GM12878 (cell line): ENCODE measurements at regions not wholly inside any gene's neighbourhood (a gene's known extent, or its start where the extent isn't known, plus 50 kb on each side); places are given as distances from the start of the nearest gene placed in this dataset.

Experiments
- ATAC-seq: fragments of 200-7000 bp; cut with Tn5 transposase; 3 replicates; pipeline ENCODE4 v1.9.1; 2020; ENCODE audit warnings: mild to moderate bottlenecking, moderate library complexity
- BruUV-seq: library from RNA; stranded (reverse); fragments of 400-500 nt; replicated peaks from 2 replicates; lab custom pipeline; 2021; lab: Mats Ljungman, UMichigan
- CTCF ChIA-PET: fragments of 300-600 bp; sonication (Branson Sonifier 250); formaldehyde crosslinking; extraction: SDS; loops from one replicate; lab custom pipeline; 2021; ENCODE audit warnings: inconsistent platforms; lab: Yijun Ruan, JAX
- POLR2A ChIA-PET: fragments of 350-600 bp; formaldehyde crosslinking; extraction: SDS; loops from one replicate; lab custom pipeline; 2021; ENCODE audit warnings: inconsistent platforms; lab: Charles Lee
- RAD21 ChIA-PET: fragments of 300-600 bp; sonication (Branson Sonifier 250); formaldehyde crosslinking; loops from one replicate; lab custom pipeline; 2023; ENCODE audit warnings: antibody characterized with exemption; ENCODE audit not compliant: unreplicated experiment; lab: Charles Lee
- SMC1A ChIA-PET: fragments of 300-600 bp; sonication (Branson Sonifier 250); formaldehyde crosslinking; loops from one replicate; lab custom pipeline; 2023; ENCODE audit not compliant: unreplicated experiment, uncharacterized antibody; lab: Charles Lee
- DNase-seq: peaks from one replicate; pipeline ENCODE4 v3.0.0-alpha.2; 2011; ENCODE audit warnings: low read depth, low spot score
- FAIRE-seq: peaks from 3 replicates; lab custom pipeline; 2011; peaks lifted over from hg19 to GRCh38; lab: Jason Lieb, UNC
- H2AFZ ChIP-seq: 2 replicates; pipeline ENCODE4 v1.6.0; 2011; ENCODE audit warnings: low read depth, low read length, control low read depth; ENCODE audit not compliant: control insufficient read depth
- H3K27ac ChIP-seq: 2 replicates; pipeline ENCODE4 v1.5.1; 2011; ENCODE audit warnings: control low read depth; ENCODE audit not compliant: control insufficient read depth, insufficient read depth
- H3K27me3 ChIP-seq, 2 experiments: replicated peaks in 1 of 2; 2 replicates each; pipeline versions ENCODE4 v1.6.0 to v1.6.1; 2011; ENCODE audit warnings: low read length in 1 of 2; ENCODE audit not compliant: control insufficient read depth in 2 of 2, insufficient read depth in 2 of 2
- H3K36me3 ChIP-seq, 2 experiments: 2 replicates each; pipeline ENCODE4 v1.5.1; 2011; ENCODE audit warnings: low read length in 1 of 2; ENCODE audit not compliant: control insufficient read depth in 2 of 2, insufficient read depth in 2 of 2
- H3K4me1 ChIP-seq: 2 replicates; pipeline ENCODE4 v1.6.1; 2011; ENCODE audit warnings: mild to moderate bottlenecking, low read length, moderate library complexity, mixed read lengths; ENCODE audit not compliant: control insufficient read depth, insufficient read depth
- H3K4me2 ChIP-seq: 2 replicates; pipeline ENCODE4 v1.6.0; 2011; ENCODE audit warnings: control low read depth; ENCODE audit not compliant: control insufficient read depth, insufficient read depth
- H3K4me3 ChIP-seq: fragments of 200-600 bp; sonication (generic); 2 replicates; pipeline ENCODE4 v1.5.1; 2016
- H3K79me2 ChIP-seq: 2 replicates; pipeline ENCODE4 v1.6.0; 2011; ENCODE audit warnings: low read length; ENCODE audit not compliant: control insufficient read depth, insufficient read depth
- H3K9ac ChIP-seq: 2 replicates; pipeline ENCODE4 v1.8.0; 2011; ENCODE audit warnings: low read length, control low read depth, mixed read lengths; ENCODE audit not compliant: control insufficient read depth, insufficient read depth
- H3K9me3 ChIP-seq: replicated peaks from 3 replicates; pipeline ENCODE4 v1.5.1; 2011; ENCODE audit warnings: mild to moderate bottlenecking, low read length; ENCODE audit not compliant: control insufficient read depth, insufficient read depth
- H4K20me1 ChIP-seq: 2 replicates; pipeline ENCODE4 v1.6.0; 2011; ENCODE audit not compliant: control insufficient read depth, insufficient read depth
- ATF7 ChIP-seq: fragments of 450-650 bp; IDR thresholded peaks from 2 replicates; pipeline ENCODE4 v1.6.1; 2016; ENCODE audit warnings: low read depth, mild to moderate bottlenecking
- CBX5 ChIP-seq: sonication (generic); IDR thresholded peaks from 2 replicates; pipeline ENCODE4 v1.6.1; 2016; ENCODE audit warnings: low read depth, moderate library complexity, mild to moderate bottlenecking, inconsistent platforms
- E2F4 ChIP-seq: IDR thresholded peaks from 2 replicates; pipeline ENCODE4 v1.6.1; 2012; ENCODE audit warnings: low read depth, low read length, improper control_type of control experiment
- FOXK2 ChIP-seq: fragments of 450-650 bp; IDR thresholded peaks from 2 replicates; pipeline ENCODE4 v1.6.1; 2017; ENCODE audit warnings: mild to moderate bottlenecking, moderate library complexity
- IRF4 ChIP-seq: IDR thresholded peaks from 2 replicates; pipeline ENCODE4 v1.6.1; 2011; ENCODE audit warnings: low read depth, low read length
- MTA2 ChIP-seq: fragments of 450-650 bp; IDR thresholded peaks from 2 replicates; pipeline ENCODE4 v1.6.1; 2016; ENCODE audit warnings: low read depth, mild to moderate bottlenecking, moderate library complexity
- MTA3 ChIP-seq: IDR thresholded peaks from 2 replicates; pipeline ENCODE4 v1.6.1; 2012; ENCODE audit warnings: low read length, inconsistent platforms, borderline replicate concordance
- NFYA ChIP-seq: IDR thresholded peaks from 2 replicates; pipeline ENCODE4 v1.6.1; 2011; ENCODE audit warnings: low read depth, mild to moderate bottlenecking, low read length, improper control_type of control experiment, borderline replicate concordance
- NKRF ChIP-seq: fragments of 450-650 bp; conservative IDR thresholded peaks from 2 replicates; pipeline ENCODE4 v1.6.1; 2017; ENCODE audit warnings: mild to moderate bottlenecking, moderate library complexity
- NR2F1 ChIP-seq: fragments of 450-650 bp; conservative IDR thresholded peaks from 2 replicates; pipeline ENCODE4 v1.6.1; 2017; ENCODE audit warnings: mild to moderate bottlenecking
- PML ChIP-seq: IDR thresholded peaks from 2 replicates; pipeline ENCODE4 v1.6.1; 2012; ENCODE audit warnings: low read length, inconsistent platforms
- RAD51 ChIP-seq: fragments of 450-650 bp; IDR thresholded peaks from 2 replicates; pipeline ENCODE4 v1.6.1; 2016; ENCODE audit warnings: moderate library complexity, mild to moderate bottlenecking, inconsistent platforms
- RB1 ChIP-seq: fragments of 450-650 bp; formaldehyde crosslinking; IDR thresholded peaks from 2 replicates; pipeline ENCODE4 v1.6.1; 2017; ENCODE audit warnings: mild to moderate bottlenecking, borderline replicate concordance
- RELB ChIP-seq: fragments of 450-650 bp; IDR thresholded peaks from 2 replicates; pipeline ENCODE4 v1.6.1; 2017; ENCODE audit warnings: low read depth, mild to moderate bottlenecking, moderate library complexity
- SMAD1 ChIP-seq: fragments of 450-650 bp; IDR thresholded peaks from 2 replicates; pipeline ENCODE4 v1.6.1; 2018; ENCODE audit warnings: mild to moderate bottlenecking, low read depth; ENCODE audit not compliant: partially characterized antibody
- SUZ12 ChIP-seq: fragments of 200-600 bp; sonication (generic); IDR thresholded peaks from one replicate; pipeline ENCODE4 v1.6.1; 2018; ENCODE audit warnings: antibody characterized with exemption, mild to moderate bottlenecking; ENCODE audit not compliant: unreplicated experiment
- TCF3 ChIP-seq: IDR thresholded peaks from 2 replicates; pipeline ENCODE4 v1.6.1; 2012; ENCODE audit warnings: low read depth, mild to moderate bottlenecking, low read length, borderline replicate concordance; ENCODE audit not compliant: insufficient read depth
- WGBS: methylation state at CpG from one replicate; pipeline ENCODE4 v1.1.6; 2016; ENCODE audit warnings: low lambda C conversion rate; ENCODE audit not compliant: insufficient replicate concordance, insufficient coverage; ENCODE audit errors: missing lambda C conversion rate; 5-methylcytosine and 5-hydroxymethylcytosine counted together
- in situ Hi-C: fragments of 300-500 bp; cut with MboI; formaldehyde crosslinking; loops from 9 replicates; pipeline ENCODE4 v1.14.3; 2018; ENCODE audit warnings: mixed read lengths
- intact Hi-C: fragments of 100-400 bp; cut with micrococcal nuclease; formaldehyde crosslinking; loops from one replicate; pipeline ENCODE4 v1.14.2; 2022; ENCODE audit not compliant: unreplicated experiment

- in situ Hi-C loops: no loop called here
- no peak for FAIRE-seq
- POLR2A ChIA-PET: interaction anchor here (0.6 kb wide), 1 partner anchor 34 kb away, joined by 5 read pairs; no protein-coding TSS in a partner anchor
Observed at GRCh38 chr6:41419385-41419784, 84.0 kb downstream of the NCR2 start.

More at GRCh38 chr6:41419385-41419784, 84.0 kb downstream of the NCR2 start:
- ChIA-PET CTCF (interaction anchor here (0.7 kb wide), 1 partner anchor 99 kb away, joined by 3 read pairs; no protein-coding TSS in a partner anchor), SMC1A (no interaction called here), RAD21 (no interaction called here)
- peaks cover 3% of the 10 kb centered on the region; the same call in 2 of the 3 replicates for H3K9me3 ChIP-seq
- BruUV-seq: no TSS peak
- DNase-seq (no peak), ATAC-seq (no peak)
- intact Hi-C loops: no loop called here
- H3K79me2 ChIP-seq: no peaks in the 10 kb centered on the region
- 25% methylated on average over 3 of the region's 3 CpGs for WGBS
- H3K27me3 ChIP-seq: peaks cover 9 to 11% of the 10 kb centered on the region in 2 experiments
- H3K4me1 ChIP-seq: no peaks in the 10 kb centered on the region; the same call in 1 of the 2 replicates
- H3K36me3 ChIP-seq: no peaks in the 10 kb centered on the region
- H3K27ac ChIP-seq: no peak overlapping the region
- no peaks in the 10 kb centered on the region for H4K20me1 ChIP-seq
- no peak overlapping the region for H3K4me2 ChIP-seq
- H2AFZ ChIP-seq: no peak overlapping the region
- no peak overlapping the region for H3K4me3 ChIP-seq
- TF ChIP-seq NKRF: no peak
- no peak for TF ChIP-seq RB1
- TF ChIP-seq CBX5: no peak
- TF ChIP-seq ATF7: no peak
- no peak for TF ChIP-seq IRF4
- TF ChIP-seq E2F4: no peak
- no peak for TF ChIP-seq PML
- TF ChIP-seq NR2F1: no peak
- no peak for TF ChIP-seq MTA3
- TF ChIP-seq SUZ12: no peak
- TF ChIP-seq FOXK2: no peak
- no peak for TF ChIP-seq MTA2
- TF ChIP-seq TCF3: no peak
- TF ChIP-seq NFYA: no peak
- TF ChIP-seq SMAD1: no peak
- no peak for TF ChIP-seq RELB
- no peak for TF ChIP-seq RAD51
- no peak overlapping the region for H3K9ac ChIP-seq
